ENCODE measurements at regions not wholly inside any gene's neighbourhood (a gene's known extent, or its start where the extent isn't known, plus 50 kb on each side); places are given as distances from the start of the nearest gene placed in this dataset.

- TF ChIP-seq RBBP5 (IDR thresholded peaks at IDR 0.05; ENCODE audit: borderline replicate concordance, low read depth, low read length) (no peak), RNF2 (IDR thresholded peaks at IDR 0.05; ENCODE audit: borderline replicate concordance, low read depth, low read length, missing control alignments, poor library complexity, severe bottlenecking) (no peak)
Observed at GRCh38 chr2:194395818-194396217, 1261.2 kb upstream of the SLC39A10 start (continued).
